ENCODE measurements at regions not wholly inside any gene's neighbourhood (a gene's known extent, or its start where the extent isn't known, plus 50 kb on each side); places are given as distances from the start of the nearest gene placed in this dataset.
A peak's percentile ranks its signal among the peaks of the same experiment; 100 is the strongest.

DNA sequence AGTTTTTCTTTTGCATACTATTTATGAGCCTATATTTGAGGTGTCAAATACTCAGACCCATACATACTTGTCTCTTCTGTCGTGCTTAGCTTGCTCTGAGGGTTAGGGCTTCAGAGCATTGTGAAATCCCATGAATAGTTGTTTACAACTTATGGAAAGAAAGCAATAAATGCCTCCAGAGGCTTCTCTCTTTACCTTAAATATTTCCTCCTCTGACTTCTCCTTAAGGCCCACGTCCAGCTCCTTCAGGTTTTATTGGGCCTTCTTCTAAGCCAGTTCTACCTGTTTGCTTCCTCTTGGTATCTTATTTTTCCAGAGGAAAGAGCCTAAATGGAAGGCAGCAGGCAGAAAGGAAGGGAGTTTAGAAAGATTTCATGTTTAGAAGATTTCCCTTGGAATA, 218.6 kb downstream of the SPTSSA start:
- DNase-seq (ENCODE audit: low spot score): no peak

DNA sequence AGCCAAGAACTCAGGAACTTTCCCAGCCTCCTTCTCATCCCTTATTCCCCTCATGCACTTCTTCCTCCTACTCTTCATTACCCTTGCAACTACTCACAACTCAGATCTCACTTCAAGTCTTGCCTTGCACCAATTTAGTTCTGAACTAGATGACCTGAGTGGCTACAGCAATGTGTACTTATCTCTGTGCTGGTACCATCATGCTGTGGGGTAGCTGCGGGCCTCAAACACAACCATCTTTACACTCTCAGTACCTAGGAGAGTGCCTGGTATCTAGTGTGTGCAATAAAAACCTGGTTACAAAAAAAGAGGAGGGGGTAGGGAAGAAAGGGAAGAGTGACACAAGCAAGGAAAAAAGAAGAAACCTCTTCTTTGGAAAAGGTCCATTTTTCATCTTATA, 219.0 kb downstream of the SPTSSA start:
- DNase-seq (ENCODE audit: low spot score): no peak

DNA sequence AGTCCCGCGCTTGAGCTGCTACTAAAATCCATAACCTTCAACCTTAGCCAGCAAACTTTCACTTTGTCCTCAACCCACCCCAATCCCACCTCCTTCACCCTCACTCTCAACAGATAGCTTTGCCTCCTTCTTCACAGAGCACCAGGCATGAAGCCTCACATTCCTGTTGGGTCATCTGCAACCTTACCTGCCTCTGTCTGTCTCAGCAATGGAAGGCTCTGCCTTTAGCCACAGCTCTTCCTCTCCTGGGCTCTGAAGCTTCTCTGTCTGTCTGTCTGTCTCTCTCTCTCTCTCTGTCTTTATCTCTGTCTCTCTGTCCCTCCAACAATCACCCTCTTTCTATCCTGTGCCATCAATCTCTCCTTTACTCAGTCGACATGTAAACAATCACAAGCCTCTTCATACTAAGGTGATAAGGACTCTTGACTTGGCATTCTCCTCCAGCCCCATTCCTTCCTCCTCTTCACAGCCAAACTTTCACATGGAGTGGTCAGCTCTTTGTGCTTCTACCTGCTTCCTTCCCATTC, 220.8 kb downstream of the SPTSSA start:
- no peak for DNase-seq (ENCODE audit: low spot score)

DNA sequence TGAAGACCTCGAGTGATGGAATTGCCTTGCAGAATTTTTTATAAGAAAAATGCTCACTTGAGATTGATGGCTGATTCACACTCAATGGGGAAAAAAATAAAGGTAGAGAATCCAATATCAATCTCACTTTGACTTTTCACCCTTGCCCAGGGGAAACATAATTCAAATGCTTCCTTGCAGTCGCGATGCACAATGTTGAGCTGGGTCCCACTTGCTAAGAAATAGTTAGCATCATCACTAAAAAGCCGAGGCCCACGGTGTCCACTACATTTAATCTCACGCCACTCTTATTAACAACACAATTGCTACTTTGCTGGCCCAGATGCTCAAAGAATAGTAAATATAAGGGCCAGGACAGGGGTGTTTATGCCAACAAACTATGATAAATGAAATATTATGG, 223.4 kb downstream of the SPTSSA start:
- no peak for DNase-seq (ENCODE audit: low spot score)

- no peak for DNase-seq (ENCODE audit: low spot score)
These were observed 224.4 kb downstream of the SPTSSA start for GRCh38 chr14:34237677-34238076.

GRCh38 chr14:34237081-34237480, 225.0 kb downstream of the SPTSSA start:
- no peak for DNase-seq (ENCODE audit: low spot score)

- no peak for DNase-seq (ENCODE audit: low spot score)
These were observed 226.3 kb downstream of the SPTSSA start for GRCh38 chr14:34235643-34236300.

GRCh38 chr14:34234258-34234657, 227.8 kb downstream of the SPTSSA start:
- no peak for DNase-seq (ENCODE audit: low spot score)

- no peak for DNase-seq (ENCODE audit: low spot score)
These were observed 228.4 kb downstream of the SPTSSA start for GRCh38 chr14:34233619-34234018.

DNA sequence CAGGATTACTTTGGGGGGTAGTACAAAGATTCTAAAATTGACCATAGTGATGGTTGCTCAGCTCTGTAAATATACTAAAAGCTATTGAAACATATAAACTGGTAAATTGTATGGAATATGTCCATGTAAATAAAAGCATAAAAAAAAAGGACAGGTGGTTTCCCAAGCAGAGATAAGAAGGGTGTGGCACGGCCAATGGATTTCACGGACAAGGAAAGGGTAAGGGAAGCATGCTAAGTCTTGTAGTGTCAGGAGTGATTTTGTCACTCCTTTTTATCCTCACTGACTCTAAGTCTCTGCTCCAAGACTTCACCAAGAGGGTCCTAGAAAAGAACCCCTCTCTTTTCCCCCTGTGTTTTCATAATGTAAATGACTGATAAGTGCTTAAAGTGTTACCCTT, 229.2 kb downstream of the SPTSSA start:
- no peak for DNase-seq (ENCODE audit: low spot score)

DNA sequence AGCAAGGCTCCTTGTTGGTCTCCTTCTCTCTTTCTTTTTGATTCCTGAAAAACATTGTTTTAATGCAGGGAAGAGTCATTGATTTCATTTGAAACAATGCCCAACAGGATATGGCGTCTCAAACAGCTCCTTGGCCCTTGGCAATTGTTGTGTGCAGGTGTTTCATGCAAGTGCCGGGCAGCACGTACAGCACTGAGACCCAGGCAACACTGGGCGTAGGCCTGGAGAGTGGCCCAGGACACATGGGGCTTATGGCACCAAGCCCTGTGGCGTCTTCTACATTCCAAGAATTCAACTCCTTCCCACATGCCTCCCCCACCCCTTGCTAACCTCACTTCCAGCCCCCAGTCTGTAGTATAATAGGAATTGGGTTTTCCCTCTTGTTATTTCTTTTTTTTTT, 230.4 kb downstream of the SPTSSA start:
- DNase-seq (ENCODE audit: low spot score): no peak

- DNase-seq (ENCODE audit: low spot score): no peak
These were observed 232.9 kb downstream of the SPTSSA start for GRCh38 chr14:34229140-34229539.

- no peak for DNase-seq (ENCODE audit: low spot score)
These were observed 233.4 kb downstream of the SPTSSA start for GRCh38 chr14:34228650-34228976.

DNA sequence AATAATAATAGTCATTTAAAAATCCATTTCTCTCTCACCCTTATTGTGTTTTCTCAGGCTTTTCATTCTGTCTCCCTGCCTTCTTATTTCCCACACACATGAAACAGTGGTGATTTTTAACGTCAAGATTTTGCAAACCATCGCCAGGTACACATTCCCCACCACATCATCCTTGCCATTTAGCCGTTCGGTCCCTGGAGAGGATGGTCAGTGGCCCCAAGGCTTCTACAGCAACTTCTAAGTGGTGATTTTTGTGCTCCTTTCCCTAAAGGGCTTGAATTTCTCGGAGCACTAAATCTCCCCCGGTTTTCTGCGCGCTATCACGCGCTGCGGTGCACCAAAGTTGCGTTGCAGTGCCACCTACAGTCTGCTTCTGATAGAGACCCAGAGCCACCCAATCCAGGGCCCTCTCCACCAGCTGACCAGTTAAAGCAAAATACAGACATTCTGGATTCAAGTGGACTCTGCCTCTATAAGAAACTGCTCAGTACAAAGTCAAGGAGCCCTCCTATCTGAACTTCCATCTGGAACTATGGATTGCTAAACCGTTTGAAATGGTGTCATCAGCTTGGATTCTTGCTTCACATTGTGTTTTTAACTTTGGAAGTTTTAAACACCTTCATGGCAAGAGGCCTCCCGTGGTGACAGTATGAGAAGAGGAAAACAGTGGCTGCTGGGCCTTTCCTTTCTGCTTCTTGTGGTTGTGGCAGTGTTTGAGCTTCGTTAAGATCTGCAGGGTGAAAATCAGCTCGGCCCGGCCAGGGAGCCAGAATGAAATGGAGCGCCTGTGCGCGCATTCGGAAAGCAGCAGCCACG, 234.0 kb downstream of the SPTSSA start:
- DNase-seq (ENCODE audit: low spot score): peak; percentile 82

DNA sequence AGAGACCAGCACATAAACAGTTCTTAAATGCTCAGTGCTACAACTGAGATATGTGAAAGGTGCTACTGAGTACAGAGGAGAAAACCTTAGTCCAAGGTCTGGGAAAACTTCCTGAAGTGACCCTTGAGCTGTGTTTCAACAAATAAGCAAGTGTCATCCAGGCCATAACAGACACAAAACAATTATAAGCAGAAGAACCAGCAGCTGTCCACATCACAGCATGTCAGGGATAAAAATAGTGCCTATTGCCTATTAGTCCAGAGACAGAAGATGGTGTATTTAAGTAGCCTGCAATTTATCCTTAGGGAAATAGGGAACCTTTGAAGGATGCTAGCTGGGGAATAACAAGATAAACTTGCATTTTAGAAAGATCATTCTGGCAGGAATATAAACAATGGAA, 237.8 kb downstream of the SPTSSA start:
- DNase-seq (ENCODE audit: low spot score): no peak

GRCh38 chr14:34223373-34224148, 238.5 kb downstream of the SPTSSA start:
- no peak for DNase-seq (ENCODE audit: low spot score)

- no peak for DNase-seq (ENCODE audit: low spot score)
These were observed 239.2 kb downstream of the SPTSSA start for GRCh38 chr14:34222867-34223266.

DNA sequence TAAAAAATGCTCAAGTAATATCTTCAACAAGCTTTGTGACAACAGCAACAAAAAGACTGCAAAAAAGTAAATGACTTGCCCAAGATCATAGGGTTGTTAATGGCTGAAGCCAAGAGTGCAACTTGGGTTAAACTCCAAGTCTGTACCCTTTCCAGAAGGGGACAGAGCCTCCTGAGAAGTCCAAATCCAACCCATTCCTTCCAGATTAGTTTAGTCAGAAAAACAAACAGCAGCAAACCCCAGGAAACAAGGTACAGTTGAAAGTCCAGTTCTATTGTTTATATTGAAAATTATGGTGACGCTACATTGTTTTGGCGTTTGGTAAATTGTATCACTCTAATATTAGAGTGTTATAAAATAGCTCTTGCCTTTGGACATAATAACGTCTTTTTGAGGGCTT, 239.9 kb downstream of the SPTSSA start:
- DNase-seq (ENCODE audit: low spot score): no peak

- no peak for DNase-seq (ENCODE audit: low spot score)
These were observed 241.1 kb downstream of the SPTSSA start for GRCh38 chr14:34220921-34221320.

DNA sequence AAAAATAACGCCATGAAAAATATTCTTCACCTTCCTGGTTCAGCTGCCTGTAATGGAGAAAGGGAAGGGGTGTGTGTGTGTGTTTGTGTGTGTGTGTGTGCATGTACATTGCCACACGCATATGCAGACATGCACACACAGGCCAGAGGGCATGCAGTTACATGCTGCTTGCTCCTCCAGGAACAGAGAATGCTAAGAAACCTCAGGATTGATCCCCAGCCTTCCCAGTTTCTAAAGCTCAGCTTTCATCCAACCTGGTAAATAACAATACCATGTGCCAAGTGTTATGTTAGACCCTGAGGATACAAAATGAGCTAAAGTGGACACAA, 241.7 kb downstream of the SPTSSA start:
- DNase-seq (ENCODE audit: low spot score): no peak

- DNase-seq (ENCODE audit: low spot score): no peak
These were observed 242.2 kb downstream of the SPTSSA start for GRCh38 chr14:34219661-34220377.

- no peak for DNase-seq (ENCODE audit: low spot score)
These were observed 243.2 kb downstream of the SPTSSA start for GRCh38 chr14:34218881-34219280.

Measured in Ammon's horn (tissue), 1 donor.